ENCODE measurements at regions not wholly inside any gene's neighbourhood (a gene's known extent, or its start where the extent isn't known, plus 50 kb on each side); places are given as distances from the start of the nearest gene placed in this dataset.

- no peak for TF ChIP-seq CTCF (IDR thresholded peaks at IDR 0.05; ENCODE audit: poor library complexity)
- TF ChIP-seq EZH2phosphoT487 (IDR thresholded peaks at IDR 0.05; ENCODE audit: low read depth, severe bottlenecking, unreplicated experiment): no peak
- no peak for TF ChIP-seq EZH2 (IDR thresholded peaks at IDR 0.05; ENCODE audit: borderline replicate concordance)
Measured at GRCh38 chr14:66361013-66361412, 125.2 kb upstream of the CCDC196 start.

All from hepatocyte (in vitro differentiated cells).